Panc1 (cell line): ENCODE measurements at regions not wholly inside any gene's neighbourhood (a gene's known extent, or its start where the extent isn't known, plus 50 kb on each side); places are given as distances from the start of the nearest gene placed in this dataset.

ENCODE experiments used
- ATAC-seq: fragments of 200-7000 bp; cut with Tn5 transposase; 2 replicates; pipeline ENCODE4 v1.9.1; 2020; ENCODE audit warnings: mild to moderate bottlenecking, moderate library complexity
- BruUV-seq: library from RNA; stranded (reverse); fragments of 400-500 nt; replicated peaks from 2 replicates; lab custom pipeline; 2021; lab: Mats Ljungman, UMichigan
- CTCF ChIA-PET: fragments of 300-600 bp; sonication (Branson Sonifier 250); formaldehyde crosslinking; loops from one replicate; lab custom pipeline; 2022; ENCODE audit warnings: antibody characterized with exemption; lab: Charles Lee
- POLR2A ChIA-PET: fragments of 300-600 bp; sonication (Branson Sonifier 250); formaldehyde crosslinking; loops from one replicate; lab custom pipeline; 2022; ENCODE audit warnings: antibody characterized with exemption; lab: Charles Lee
- DNase-seq: peaks from one replicate; pipeline ENCODE4 v3.0.0-alpha.2; 2010; ENCODE audit warnings: low read depth, low spot score
- H3K27ac ChIP-seq: 2 replicates; pipeline ENCODE4 v1.5.1; 2011; ENCODE audit warnings: mild to moderate bottlenecking, low read length, inconsistent platforms
- H3K27me3 ChIP-seq: fragments of 200-500 bp; sonication (Bioruptor generic); 2 replicates; pipeline ENCODE4 v1.6.0; 2014; ENCODE audit warnings: low read length, inconsistent platforms; ENCODE audit not compliant: control insufficient read depth, insufficient read depth
- H3K36me3 ChIP-seq: fragments of 200-500 bp; sonication (Bioruptor generic); 2 replicates; pipeline ENCODE4 v1.5.1; 2014; ENCODE audit warnings: inconsistent platforms, mild to moderate bottlenecking, low read length, moderate library complexity; ENCODE audit not compliant: control insufficient read depth, insufficient read depth
- H3K4me1 ChIP-seq: 2 replicates; pipeline ENCODE4 v1.5.1; 2011; ENCODE audit warnings: inconsistent platforms, mild to moderate bottlenecking, low read length, moderate library complexity; ENCODE audit not compliant: control insufficient read depth, insufficient read depth
- H3K4me3 ChIP-seq, 2 experiments: 2 replicates each; pipeline ENCODE4 v1.5.1; 2011 to 2012; ENCODE audit warnings: low read depth in 2 of 2, low read length in 2 of 2, mild to moderate bottlenecking in 2 of 2, inconsistent platforms in 1 of 2, moderate library complexity in 1 of 2
- H3K9me3 ChIP-seq: fragments of 200-500 bp; sonication (Bioruptor generic); 2 replicates; pipeline ENCODE4 v1.5.1; 2014; ENCODE audit warnings: low read depth, mild to moderate bottlenecking, inconsistent platforms, low read length, moderate library complexity; ENCODE audit not compliant: control insufficient read depth, insufficient read depth
- CTCF ChIP-seq: fragments of 450-650 bp; IDR thresholded peaks from 2 replicates; pipeline ENCODE4 v1.5.1; 2017; ENCODE audit warnings: mild to moderate bottlenecking
- POLR2AphosphoS5 ChIP-seq: IDR thresholded peaks from 2 replicates; pipeline ENCODE4 v1.6.1; 2012; ENCODE audit warnings: mild to moderate bottlenecking, low read depth, low read length, moderate library complexity
- REST ChIP-seq, 2 experiments: IDR thresholded peaks; 2 replicates each; pipeline ENCODE4 v1.6.1; 2011 to 2012; ENCODE audit warnings: low read depth in 2 of 2, control low read depth in 1 of 2, low read length in 1 of 2, mild to moderate bottlenecking in 1 of 2, moderate library complexity in 1 of 2; ENCODE audit not compliant: insufficient read depth in 1 of 2
- SIN3A ChIP-seq: IDR thresholded peaks from 2 replicates; pipeline ENCODE4 v1.6.1; 2012; ENCODE audit warnings: low read depth, mild to moderate bottlenecking, low read length, moderate library complexity, borderline replicate concordance; ENCODE audit not compliant: insufficient read depth
- TCF7L2 ChIP-seq: IDR thresholded peaks from 2 replicates; pipeline ENCODE4 v1.6.1; 2011; ENCODE audit warnings: mild to moderate bottlenecking, low read depth, low read length, inconsistent platforms
- in situ Hi-C: cut with HindIII; loops from 2 replicates; pipeline ENCODE4 v1.10.0; 2016; ENCODE audit warnings: low sequenced_read_pairs, low pct_unique_long_range_greater_than_20kb
- intact Hi-C: fragments of 100-400 bp; cut with micrococcal nuclease; formaldehyde crosslinking; loops from one replicate; pipeline ENCODE4 v1.10.0; 2022; ENCODE audit not compliant: unreplicated experiment

GRCh38 chr14:62216121-62216520 lies 453.9 kb downstream of the SNAPC1 start:
- no peak overlapping the region for H3K27ac ChIP-seq
- ChIA-PET POLR2A (no interaction called here), CTCF (no interaction called here)
- no peak for ATAC-seq
- H3K4me3 ChIP-seq, result no peak overlapping the region
- intact Hi-C loops, result no loop called here
- in situ Hi-C loops, result no loop called here
- no peaks in the 10 kb centered on the region for H3K9me3 ChIP-seq
- no peaks in the 10 kb centered on the region for H3K36me3 ChIP-seq
- no peak for DNase-seq
- no peaks in the 10 kb centered on the region for H3K4me1 ChIP-seq
- BruUV-seq, result no TSS peak
- no peak for TF ChIP-seq POLR2AphosphoS5
- no peak for TF ChIP-seq SIN3A
- TF ChIP-seq CTCF, result no peak
- TF ChIP-seq TCF7L2, result no peak
- no peak for TF ChIP-seq REST (IDR thresholded peaks at IDR 0.05; ENCODE audit: insufficient read depth in 1 of 2, low read depth in 2 of 2, low read length in 1 of 2)
- H3K27me3 ChIP-seq, result no peaks in the 10 kb centered on the region

GRCh38 chr14:62234849-62235248 lies 472.6 kb downstream of the SNAPC1 start:
- intact Hi-C loops, result no loop called here
- TF ChIP-seq CTCF (no peak), POLR2AphosphoS5 (no peak), REST (IDR thresholded peaks at IDR 0.05; ENCODE audit: insufficient read depth in 1 of 2, low read depth in 2 of 2, low read length in 1 of 2) (no peak), SIN3A (no peak), TCF7L2 (no peak)
- Histone ChIP-seq H3K27me3 (no peaks in the 10 kb centered on the region), H3K9me3 (no peaks in the 10 kb centered on the region), H3K4me1 (no peaks in the 10 kb centered on the region), H3K4me3 (no peak overlapping the region), H3K36me3 (no peaks in the 10 kb centered on the region), H3K27ac (no peak overlapping the region)
- ATAC-seq (no peak), DNase-seq (no peak)
- POLR2A ChIA-PET, result no interaction called here
- CTCF ChIA-PET, result no interaction called here
- no TSS peak for BruUV-seq
- in situ Hi-C loops, result no loop called here
